ENCODE measurements at regions not wholly inside any gene's neighbourhood (a gene's known extent, or its start where the extent isn't known, plus 50 kb on each side); places are given as distances from the start of the nearest gene placed in this dataset.

DNA sequence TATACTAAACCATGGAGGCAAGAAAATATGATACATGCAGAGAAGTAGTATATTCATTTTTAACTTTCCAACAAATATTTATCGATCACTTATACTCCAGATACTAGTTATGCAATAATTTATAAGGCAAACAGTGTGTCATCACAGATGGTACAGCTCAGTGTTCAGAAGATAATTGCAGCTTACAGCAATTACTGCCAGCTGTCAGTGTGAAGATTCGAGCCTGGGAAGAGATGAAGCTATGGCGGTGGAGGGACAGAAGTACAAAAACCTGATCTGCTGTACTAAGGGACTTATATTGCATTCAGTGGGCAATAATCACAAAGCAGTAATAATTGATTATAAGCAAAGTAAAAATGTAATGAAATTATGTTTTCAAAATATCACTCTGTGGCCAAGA, 170.6 kb upstream of the EPHA3 start:
- Mint-ChIP-seq H3K4me3 (no peak overlapping the region), H3K27me3 (ENCODE audit: low read depth) (no peaks in the 10 kb centered on the region), H3K4me1 (peaks cover 5% of the 10 kb centered on the region), H3K27ac (no peak overlapping the region), H3K9me3 (no peaks in the 10 kb centered on the region), H3K36me3 (ENCODE audit: low read depth) (no peaks in the 10 kb centered on the region)
- TF ChIP-seq, protein P1, sequence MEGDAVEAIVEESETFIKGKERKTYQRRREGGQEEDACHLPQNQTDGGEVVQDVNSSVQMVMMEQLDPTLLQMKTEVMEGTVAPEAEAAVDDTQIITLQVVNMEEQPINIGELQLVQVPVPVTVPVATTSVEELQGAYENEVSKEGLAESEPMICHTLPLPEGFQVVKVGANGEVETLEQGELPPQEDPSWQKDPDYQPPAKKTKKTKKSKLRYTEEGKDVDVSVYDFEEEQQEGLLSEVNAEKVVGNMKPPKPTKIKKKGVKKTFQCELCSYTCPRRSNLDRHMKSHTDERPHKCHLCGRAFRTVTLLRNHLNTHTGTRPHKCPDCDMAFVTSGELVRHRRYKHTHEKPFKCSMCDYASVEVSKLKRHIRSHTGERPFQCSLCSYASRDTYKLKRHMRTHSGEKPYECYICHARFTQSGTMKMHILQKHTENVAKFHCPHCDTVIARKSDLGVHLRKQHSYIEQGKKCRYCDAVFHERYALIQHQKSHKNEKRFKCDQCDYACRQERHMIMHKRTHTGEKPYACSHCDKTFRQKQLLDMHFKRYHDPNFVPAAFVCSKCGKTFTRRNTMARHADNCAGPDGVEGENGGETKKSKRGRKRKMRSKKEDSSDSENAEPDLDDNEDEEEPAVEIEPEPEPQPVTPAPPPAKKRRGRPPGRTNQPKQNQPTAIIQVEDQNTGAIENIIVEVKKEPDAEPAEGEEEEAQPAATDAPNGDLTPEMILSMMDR (IDR thresholded peaks at IDR 0.05; ENCODE audit: unreplicated experiment in 3 of 3) = no peak

GRCh38 chr3:88940296-88940695, 167.1 kb upstream of the EPHA3 start:
- TF ChIP-seq, protein P1 (IDR thresholded peaks at IDR 0.05; ENCODE audit: unreplicated experiment in 3 of 3) = no peak
- peaks cover 3% of the 10 kb centered on the region for H3K27me3 Mint-ChIP-seq (ENCODE audit: low read depth)
- H3K4me3 Mint-ChIP-seq = no peak overlapping the region
- no peaks in the 10 kb centered on the region for H3K9me3 Mint-ChIP-seq
- H3K4me1 Mint-ChIP-seq = peaks cover 5% of the 10 kb centered on the region
- no peaks in the 10 kb centered on the region for H3K36me3 Mint-ChIP-seq (ENCODE audit: low read depth)
- no peak overlapping the region for H3K27ac Mint-ChIP-seq

DNA sequence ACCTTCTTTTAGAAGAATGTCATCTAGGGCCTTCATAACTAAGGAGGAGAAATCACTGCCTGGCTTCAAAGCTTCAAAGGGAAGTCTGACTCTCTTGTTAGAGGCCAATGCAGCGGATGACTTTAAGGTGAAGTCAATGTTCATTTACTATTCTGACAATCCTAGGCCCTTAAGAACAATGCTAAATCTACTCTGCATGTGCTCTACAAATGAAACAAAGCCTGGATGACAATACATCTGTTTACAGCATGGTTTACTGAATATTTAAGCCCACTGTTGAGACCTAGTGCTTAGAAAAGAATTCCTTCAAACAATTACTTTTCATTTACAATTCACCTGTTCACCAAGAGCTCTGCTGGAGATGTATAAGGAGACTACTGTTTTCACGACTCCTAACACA, 160.4 kb upstream of the EPHA3 start:
- no peaks in the 10 kb centered on the region for H3K9me3 Mint-ChIP-seq
- TF ChIP-seq, protein P1 (IDR thresholded peaks at IDR 0.05; ENCODE audit: unreplicated experiment in 3 of 3) = no peak
- H3K27ac Mint-ChIP-seq = no peak overlapping the region
- H3K36me3 Mint-ChIP-seq (ENCODE audit: low read depth) = no peaks in the 10 kb centered on the region
- peaks cover 3% of the 10 kb centered on the region for H3K27me3 Mint-ChIP-seq (ENCODE audit: low read depth)
- no peak overlapping the region for H3K4me3 Mint-ChIP-seq
- no peaks in the 10 kb centered on the region for H3K4me1 Mint-ChIP-seq

- H3K27ac Mint-ChIP-seq = no peak overlapping the region
- H3K4me3 Mint-ChIP-seq = no peak overlapping the region
- peaks cover 14% of the 10 kb centered on the region for H3K4me1 Mint-ChIP-seq
These were observed 152.6 kb upstream of the EPHA3 start for GRCh38 chr3:88954853-88955252.

GRCh38 chr3:88955274-88955673, 152.1 kb upstream of the EPHA3 start:
- Mint-ChIP-seq H3K27me3 (ENCODE audit: low read depth) (no peaks in the 10 kb centered on the region), H3K9me3 (no peaks in the 10 kb centered on the region), H3K36me3 (ENCODE audit: low read depth) (no peaks in the 10 kb centered on the region), H3K4me1 (peaks cover 14% of the 10 kb centered on the region), H3K27ac (no peak overlapping the region), H3K4me3 (no peak overlapping the region)
- TF ChIP-seq, protein P1 (IDR thresholded peaks at IDR 0.05; ENCODE audit: unreplicated experiment in 3 of 3) = no peak

More at GRCh38 chr3:88954853-88955252, 152.6 kb upstream of the EPHA3 start:
- TF ChIP-seq, protein P1 (IDR thresholded peaks at IDR 0.05; ENCODE audit: unreplicated experiment in 3 of 3) = no peak
- Mint-ChIP-seq H3K36me3 (ENCODE audit: low read depth) (no peaks in the 10 kb centered on the region), H3K9me3 (no peaks in the 10 kb centered on the region), H3K27me3 (ENCODE audit: low read depth) (no peaks in the 10 kb centered on the region)

DNA sequence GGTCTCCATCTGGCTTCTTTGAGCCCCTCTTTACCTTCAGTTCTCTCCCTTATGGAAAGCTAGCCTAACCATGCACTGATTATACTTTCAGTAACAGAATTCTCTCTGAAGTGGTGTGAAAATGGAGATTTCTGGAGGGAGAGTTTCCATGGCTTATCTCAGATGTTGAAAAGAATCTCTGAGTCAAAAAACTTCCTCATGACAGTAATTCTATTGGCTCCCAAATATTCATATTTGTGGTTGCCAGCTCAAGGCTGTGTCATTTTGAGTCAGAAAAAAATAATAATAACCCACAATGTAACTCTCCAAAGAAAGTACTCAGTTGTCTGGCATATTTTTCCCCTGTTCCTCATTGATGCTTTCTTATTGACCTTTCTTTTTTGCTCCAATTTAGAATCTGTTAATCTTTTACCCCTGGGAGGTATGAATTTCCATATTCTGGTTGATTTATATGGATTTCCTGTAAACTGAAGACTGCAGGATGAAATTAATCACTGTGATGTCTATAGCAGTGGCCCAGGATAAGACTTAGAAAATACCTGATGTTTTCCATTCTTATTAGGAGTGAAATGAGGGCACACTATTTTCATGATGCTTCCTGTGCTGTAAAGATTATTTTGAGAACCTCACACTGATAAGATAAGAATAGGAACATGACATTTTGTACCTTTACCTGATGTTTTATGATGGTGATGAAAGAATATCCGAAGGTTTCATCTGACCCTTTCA, 149.5 kb upstream of the EPHA3 start:
- Mint-ChIP-seq H3K36me3 (ENCODE audit: low read depth) (no peaks in the 10 kb centered on the region), H3K9me3 (no peaks in the 10 kb centered on the region), H3K4me1 (peaks cover 14% of the 10 kb centered on the region), H3K27ac (peak overlapping the region in 1 of 3 experiments; percentile 21), H3K4me3 (no peak overlapping the region), H3K27me3 (ENCODE audit: low read depth) (no peaks in the 10 kb centered on the region)
- TF ChIP-seq, protein P1 (IDR thresholded peaks at IDR 0.05; ENCODE audit: unreplicated experiment in 3 of 3) = no peak
